ENCODE measurements at regions not wholly inside any gene's neighbourhood (a gene's known extent, or its start where the extent isn't known, plus 50 kb on each side); places are given as distances from the start of the nearest gene placed in this dataset.

DNA sequence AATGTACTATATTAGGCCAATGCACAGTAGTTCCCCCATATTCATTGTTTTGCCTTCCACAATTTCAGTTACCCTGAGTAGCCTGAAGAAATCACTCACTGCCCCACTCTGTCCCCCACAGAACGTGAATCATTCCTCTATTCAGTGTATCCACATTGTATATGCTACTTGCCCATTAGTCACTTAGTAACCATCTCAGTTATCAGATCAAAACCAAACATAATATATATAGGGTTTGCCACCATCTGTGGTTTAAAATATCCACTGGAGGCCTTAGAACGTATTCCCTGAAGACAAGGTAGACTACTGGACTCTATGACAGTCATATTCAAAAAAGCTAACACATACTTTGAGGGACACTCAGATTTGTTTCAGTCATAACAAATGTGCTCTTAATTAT lies 465.7 kb upstream of the RGMB start:
- no peak overlapping the region for H3K27ac ChIP-seq (ENCODE audit: low read depth in 1 of 2, low read length in 2 of 2)
- TF ChIP-seq EGR1 (IDR thresholded peaks at IDR 0.05; ENCODE audit: low read depth in 2 of 2) (no peak), RAD21 (IDR thresholded peaks at IDR 0.05) (no peak), YY1 (IDR thresholded peaks at IDR 0.05) (no peak), FOXA1 (IDR thresholded peaks at IDR 0.05) (no peak), FOXA2 (IDR thresholded peaks at IDR 0.05) (no peak), RXRA (IDR thresholded peaks at IDR 0.05) (no peak), HNF4G (IDR thresholded peaks at IDR 0.05) (no peak), ATF3 (IDR thresholded peaks at IDR 0.05) (no peak), CTCF (IDR thresholded peaks at IDR 0.05; ENCODE audit: low read depth, low read length, missing input control) (no peak), GABPA (IDR thresholded peaks at IDR 0.05 in 1 of 2, conservative IDR thresholded peaks at IDR 0.05 in 1 of 2) (no peak), NR2F2 (IDR thresholded peaks at IDR 0.05) (no peak), JUND (IDR thresholded peaks at IDR 0.05) (no peak), SP1 (IDR thresholded peaks at IDR 0.05) (no peak), HNF4A (conservative IDR thresholded peaks at IDR 0.05) (no peak), TAF1 (conservative IDR thresholded peaks at IDR 0.05) (no peak)
- TF ChIP-seq, protein P1, sequence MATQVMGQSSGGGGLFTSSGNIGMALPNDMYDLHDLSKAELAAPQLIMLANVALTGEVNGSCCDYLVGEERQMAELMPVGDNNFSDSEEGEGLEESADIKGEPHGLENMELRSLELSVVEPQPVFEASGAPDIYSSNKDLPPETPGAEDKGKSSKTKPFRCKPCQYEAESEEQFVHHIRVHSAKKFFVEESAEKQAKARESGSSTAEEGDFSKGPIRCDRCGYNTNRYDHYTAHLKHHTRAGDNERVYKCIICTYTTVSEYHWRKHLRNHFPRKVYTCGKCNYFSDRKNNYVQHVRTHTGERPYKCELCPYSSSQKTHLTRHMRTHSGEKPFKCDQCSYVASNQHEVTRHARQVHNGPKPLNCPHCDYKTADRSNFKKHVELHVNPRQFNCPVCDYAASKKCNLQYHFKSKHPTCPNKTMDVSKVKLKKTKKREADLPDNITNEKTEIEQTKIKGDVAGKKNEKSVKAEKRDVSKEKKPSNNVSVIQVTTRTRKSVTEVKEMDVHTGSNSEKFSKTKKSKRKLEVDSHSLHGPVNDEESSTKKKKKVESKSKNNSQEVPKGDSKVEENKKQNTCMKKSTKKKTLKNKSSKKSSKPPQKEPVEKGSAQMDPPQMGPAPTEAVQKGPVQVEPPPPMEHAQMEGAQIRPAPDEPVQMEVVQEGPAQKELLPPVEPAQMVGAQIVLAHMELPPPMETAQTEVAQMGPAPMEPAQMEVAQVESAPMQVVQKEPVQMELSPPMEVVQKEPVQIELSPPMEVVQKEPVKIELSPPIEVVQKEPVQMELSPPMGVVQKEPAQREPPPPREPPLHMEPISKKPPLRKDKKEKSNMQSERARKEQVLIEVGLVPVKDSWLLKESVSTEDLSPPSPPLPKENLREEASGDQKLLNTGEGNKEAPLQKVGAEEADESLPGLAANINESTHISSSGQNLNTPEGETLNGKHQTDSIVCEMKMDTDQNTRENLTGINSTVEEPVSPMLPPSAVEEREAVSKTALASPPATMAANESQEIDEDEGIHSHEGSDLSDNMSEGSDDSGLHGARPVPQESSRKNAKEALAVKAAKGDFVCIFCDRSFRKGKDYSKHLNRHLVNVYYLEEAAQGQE (IDR thresholded peaks at IDR 0.05), result no peak
- TF ChIP-seq, protein P2, sequence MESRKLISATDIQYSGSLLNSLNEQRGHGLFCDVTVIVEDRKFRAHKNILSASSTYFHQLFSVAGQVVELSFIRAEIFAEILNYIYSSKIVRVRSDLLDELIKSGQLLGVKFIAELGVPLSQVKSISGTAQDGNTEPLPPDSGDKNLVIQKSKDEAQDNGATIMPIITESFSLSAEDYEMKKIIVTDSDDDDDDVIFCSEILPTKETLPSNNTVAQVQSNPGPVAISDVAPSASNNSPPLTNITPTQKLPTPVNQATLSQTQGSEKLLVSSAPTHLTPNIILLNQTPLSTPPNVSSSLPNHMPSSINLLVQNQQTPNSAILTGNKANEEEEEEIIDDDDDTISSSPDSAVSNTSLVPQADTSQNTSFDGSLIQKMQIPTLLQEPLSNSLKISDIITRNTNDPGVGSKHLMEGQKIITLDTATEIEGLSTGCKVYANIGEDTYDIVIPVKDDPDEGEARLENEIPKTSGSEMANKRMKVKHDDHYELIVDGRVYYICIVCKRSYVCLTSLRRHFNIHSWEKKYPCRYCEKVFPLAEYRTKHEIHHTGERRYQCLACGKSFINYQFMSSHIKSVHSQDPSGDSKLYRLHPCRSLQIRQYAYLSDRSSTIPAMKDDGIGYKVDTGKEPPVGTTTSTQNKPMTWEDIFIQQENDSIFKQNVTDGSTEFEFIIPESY (IDR thresholded peaks at IDR 0.05), result no peak
- TF ChIP-seq, protein P3, sequence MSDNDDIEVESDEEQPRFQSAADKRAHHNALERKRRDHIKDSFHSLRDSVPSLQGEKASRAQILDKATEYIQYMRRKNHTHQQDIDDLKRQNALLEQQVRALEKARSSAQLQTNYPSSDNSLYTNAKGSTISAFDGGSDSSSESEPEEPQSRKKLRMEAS (IDR thresholded peaks at IDR 0.05), result no peak
- no peak overlapping the region for H3K9ac ChIP-seq (ENCODE audit: low read depth in 1 of 2, low read length in 2 of 2)
- H3K36me3 ChIP-seq (ENCODE audit: control insufficient read depth in 4 of 4, insufficient read depth in 3 of 4, low read depth in 1 of 4, low read length in 3 of 4), result no peaks in the 10 kb centered on the region
- no peaks in the 10 kb centered on the region for H3K4me1 ChIP-seq (ENCODE audit: control insufficient read depth in 4 of 4, insufficient read depth in 4 of 4, low read length in 3 of 4)
- H3K9me3 ChIP-seq (ENCODE audit: control insufficient read depth in 4 of 4, low read length in 3 of 4), result no peaks in the 10 kb centered on the region
- no peak for DNase-seq (ENCODE audit: low spot score)
- no peak overlapping the region for H3K4me3 ChIP-seq (ENCODE audit: low read depth in 1 of 3, low read length in 3 of 3)
- WGBS, result 68% methylated on average over 2 of the region's 2 CpGs
- no peaks in the 10 kb centered on the region for H3K27me3 ChIP-seq (ENCODE audit: control insufficient read depth in 4 of 4, insufficient read depth in 4 of 4, low read length in 3 of 4)

Measured in liver (tissue), 8 donors.